GM18909 (cell line): ENCODE measurements at regions not wholly inside any gene's neighbourhood (a gene's known extent, or its start where the extent isn't known, plus 50 kb on each side); places are given as distances from the start of the nearest gene placed in this dataset.
"Not testable (repeated sequence)": the region's sequence is repeated elsewhere in the genome, so short reads cannot be mapped to it uniquely, and the experiment has no call there.

Experiments used
- ATAC-seq: cut with Tn5 transposase; IDR thresholded peaks from one replicate; pipeline ENCODE4 v1.9.1; 2021; ENCODE audit warnings: mild to moderate bottlenecking; ENCODE audit not compliant: unreplicated experiment, poor library complexity

GRCh38 chr4:123530357-123530756, 133.8 kb downstream of the SPRY1 start:
- ATAC-seq, result no peak

GRCh38 chr4:123535037-123535748, 138.6 kb downstream of the SPRY1 start:
- no peak for ATAC-seq

- peak; percentile 74 for ATAC-seq
These were observed 139.6 kb downstream of the SPRY1 start for GRCh38 chr4:123536225-123536624.

GRCh38 chr4:123537906-123538402, 141.4 kb downstream of the SPRY1 start:
- not testable (repeated sequence) for ATAC-seq

GRCh38 chr4:123545667-123546572, 149.3 kb downstream of the SPRY1 start:
- ATAC-seq, result no peak

GRCh38 chr4:123546573-123547060, 150.0 kb downstream of the SPRY1 start:
- no peak for ATAC-seq

GRCh38 chr4:123547216-123548165, 150.9 kb downstream of the SPRY1 start:
- no peak for ATAC-seq

- no peak for ATAC-seq
These were observed 156.7 kb downstream of the SPRY1 start for GRCh38 chr4:123553279-123553678.

- ATAC-seq, result no peak
These were observed 157.4 kb downstream of the SPRY1 start for GRCh38 chr4:123553733-123554637.

- ATAC-seq, result no peak
These were observed 158.2 kb downstream of the SPRY1 start for GRCh38 chr4:123554801-123555232.

- no peak for ATAC-seq
These were observed 158.7 kb downstream of the SPRY1 start for GRCh38 chr4:123555233-123555806.

GRCh38 chr4:123555807-123556273, 159.2 kb downstream of the SPRY1 start:
- ATAC-seq, result no peak

GRCh38 chr4:123556526-123556925, 159.9 kb downstream of the SPRY1 start:
- ATAC-seq, result no peak

GRCh38 chr4:123557857-123558536, 161.4 kb downstream of the SPRY1 start:
- no peak for ATAC-seq

GRCh38 chr4:123558865-123559264, 162.3 kb downstream of the SPRY1 start:
- no peak for ATAC-seq

- no peak for ATAC-seq
These were observed 163.6 kb downstream of the SPRY1 start for GRCh38 chr4:123559955-123560871.

- no peak for ATAC-seq
These were observed 164.9 kb downstream of the SPRY1 start for GRCh38 chr4:123561525-123561924.
